SK-N-SH (cell line): ENCODE measurements at regions not wholly inside any gene's neighbourhood (a gene's known extent, or its start where the extent isn't known, plus 50 kb on each side); places are given as distances from the start of the nearest gene placed in this dataset.

ENCODE experiments used
- CTCF ChIA-PET: fragments of 300-600, 350-600 bp; formaldehyde crosslinking; extraction: SDS; loops from one replicate; lab custom pipeline; 2021; lab: Yijun Ruan, JAX
- POLR2A ChIA-PET: fragments of 350-600 bp; sonication (Branson Sonifier 250); formaldehyde crosslinking; extraction: SDS; loops from one replicate; lab custom pipeline; 2020; ENCODE audit warnings: antibody characterized with exemption, inconsistent platforms; lab: Yijun Ruan, JAX
- DNase-seq: peaks from one replicate; pipeline ENCODE4 v3.0.0; 2012
- H2AFZ ChIP-seq: fragments of 200-600 bp; sonication (generic); 2 replicates; pipeline ENCODE4 v1.8.1; 2016; ENCODE audit warnings: antibody characterized with exemption, mild to moderate bottlenecking, low read depth
- H3F3A ChIP-seq: fragments of 200-600 bp; sonication (generic); replicated peaks from 2 replicates; pipeline ENCODE3; 2016; ENCODE audit warnings: antibody characterized with exemption, mild to moderate bottlenecking; ENCODE audit not compliant: insufficient read depth
- H3K27ac ChIP-seq, 2 experiments: fragments of 200-500 bp in 1 of 2; fragments of 200-600 bp in 1 of 2; sonication (Bioruptor generic) in 1 of 2; sonication (generic), shearing (Covaris generic) in 1 of 2; 2 replicates each; pipeline versions ENCODE4 v1.5.1 to v1.6.1; 2014 to 2016; ENCODE audit warnings: low read depth in 2 of 2, inconsistent platforms in 1 of 2, low read length in 1 of 2, mild to moderate bottlenecking in 1 of 2, mixed read lengths in 1 of 2
- H3K27me3 ChIP-seq: fragments of 200-600 bp; sonication (generic), shearing (Covaris generic); 2 replicates; pipeline ENCODE4 v1.6.1; 2016; ENCODE audit warnings: mixed run types; ENCODE audit not compliant: insufficient read depth
- H3K36me3 ChIP-seq, 2 experiments: fragments of 200-500 bp in 1 of 2; fragments of 200-600 bp in 1 of 2; sonication (Bioruptor generic) in 1 of 2; sonication (generic) in 1 of 2; replicated peaks in 1 of 2; 2 replicates each; pipeline versions ENCODE3 to v1.5.1; 2014 to 2016; ENCODE audit warnings: low read length in 1 of 2, mild to moderate bottlenecking in 1 of 2; ENCODE audit not compliant: insufficient read depth in 2 of 2, control insufficient read depth in 1 of 2
- H3K4me1 ChIP-seq, 2 experiments: fragments of 200-500 bp in 1 of 2; fragments of 200-600 bp in 1 of 2; sonication (Bioruptor generic) in 1 of 2; sonication (generic), shearing (Covaris generic) in 1 of 2; 2 replicates each; pipeline versions ENCODE4 v1.5.1 to v1.6.1; 2014 to 2016; ENCODE audit warnings: low read depth in 1 of 2, low read length in 1 of 2, mixed run types in 1 of 2; ENCODE audit not compliant: insufficient read depth in 2 of 2, control insufficient read depth in 1 of 2
- H3K4me2 ChIP-seq: fragments of 200-600 bp; sonication (generic), shearing (Covaris generic); 2 replicates; pipeline ENCODE4 v1.6.1; 2017; ENCODE audit warnings: mixed run types
- H3K4me3 ChIP-seq, 2 experiments: fragments of 200-500 bp in 1 of 2; fragments of 200-600 bp in 1 of 2; sonication (Bioruptor generic) in 1 of 2; sonication (generic), shearing (Covaris generic) in 1 of 2; 2 replicates each; pipeline versions ENCODE4 v1.5.1 to v1.8.1; 2014 to 2016; ENCODE audit warnings: low read depth in 2 of 2, inconsistent platforms in 1 of 2, low read length in 1 of 2, mild to moderate bottlenecking in 1 of 2, mixed read lengths in 1 of 2, moderate library complexity in 1 of 2
- H3K79me2 ChIP-seq: fragments of 200-600 bp; sonication (generic); 2 replicates; pipeline ENCODE4 v1.8.1; 2017; ENCODE audit warnings: mild to moderate bottlenecking; ENCODE audit not compliant: insufficient read depth
- H3K9ac ChIP-seq: fragments of 200-600 bp; sonication (generic); 2 replicates; pipeline ENCODE4 v1.6.1; 2017; ENCODE audit warnings: mixed run types
- H3K9me2 ChIP-seq: fragments of 200-600 bp; sonication (generic); 2 replicates; pipeline ENCODE4 v1.6.1; 2017; ENCODE audit warnings: mixed run types
- H3K9me3 ChIP-seq: fragments of 200-600 bp; sonication (generic); 2 replicates; pipeline ENCODE4 v1.6.1; 2017; ENCODE audit warnings: mixed run types, mild to moderate bottlenecking, moderate library complexity
- H4K20me1 ChIP-seq: fragments of 200-600 bp; sonication (generic); 2 replicates; pipeline ENCODE4 v1.6.1; 2017; ENCODE audit warnings: mild to moderate bottlenecking, mixed run types; ENCODE audit not compliant: insufficient read depth
- CHD2 ChIP-seq: fragments of 150-350 bp; IDR thresholded peaks from 2 replicates; pipeline ENCODE4 v1.6.1; 2018; ENCODE audit warnings: low read length; ENCODE audit not compliant: partially characterized antibody
- EP300 ChIP-seq, 2 experiments: IDR thresholded peaks; 2 replicates each; pipeline versions ENCODE4 v1.4.0 to v1.6.1; 2012; ENCODE audit warnings: borderline replicate concordance in 1 of 2, low read depth in 1 of 2, low read length in 1 of 2
- EZH2phosphoT487 ChIP-seq: fragments of 200-600 bp; sonication (generic); IDR thresholded peaks from 2 replicates; pipeline ENCODE4 v1.6.1; 2017; ENCODE audit warnings: low read depth, mixed run types, mild to moderate bottlenecking, antibody characterized with exemption, moderate library complexity, borderline replicate concordance
- FOXJ3 ChIP-seq: sonication (generic); formaldehyde crosslinking; IDR thresholded peaks from 2 replicates; pipeline ENCODE4 v1.5.1; 2020; ENCODE audit warnings: mild to moderate bottlenecking, missing genetic modification reagents
- GABPA ChIP-seq: IDR thresholded peaks from 2 replicates; pipeline ENCODE4 v1.4.0; 2012; ENCODE audit warnings: low read depth, mild to moderate bottlenecking
- GATA2 ChIP-seq: sonication (generic); formaldehyde crosslinking; IDR thresholded peaks from 2 replicates; pipeline ENCODE4 v1.5.0; 2020; ENCODE audit warnings: mild to moderate bottlenecking, missing genetic modification reagents
- MEF2A ChIP-seq: IDR thresholded peaks from 2 replicates; pipeline ENCODE4 v1.4.0; 2012; ENCODE audit warnings: low read depth, borderline replicate concordance
- NFIC ChIP-seq: IDR thresholded peaks from 2 replicates; pipeline ENCODE4 v1.4.0; 2012; ENCODE audit warnings: borderline replicate concordance
- POLR2AphosphoS5 ChIP-seq: IDR thresholded peaks from 2 replicates; pipeline ENCODE4 v1.6.1; 2012; ENCODE audit warnings: low read depth, low read length
- RCOR1 ChIP-seq: fragments of 150-350 bp; IDR thresholded peaks from 2 replicates; pipeline ENCODE4 v1.6.1; 2017; ENCODE audit warnings: antibody characterized with exemption, low read length
- RXRA ChIP-seq: IDR thresholded peaks from 2 replicates; pipeline ENCODE4 v1.4.0; 2012; ENCODE audit warnings: low read depth, mild to moderate bottlenecking, borderline replicate concordance
- SMC3 ChIP-seq: IDR thresholded peaks from 2 replicates; pipeline ENCODE4 v1.6.1; 2012; ENCODE audit warnings: low read depth, low read length, improper control_type of control experiment
- TAF1 ChIP-seq: IDR thresholded peaks from 2 replicates; pipeline ENCODE4 v1.6.1; 2012; ENCODE audit warnings: low read depth, mild to moderate bottlenecking, low read length, moderate library complexity, borderline replicate concordance
- TCF12 ChIP-seq: IDR thresholded peaks from 2 replicates; pipeline ENCODE4 v1.4.0; 2012
- TEAD4 ChIP-seq: IDR thresholded peaks from 2 replicates; pipeline ENCODE4 v1.4.0; 2012; ENCODE audit warnings: mild to moderate bottlenecking, borderline replicate concordance; ENCODE audit not compliant: insufficient read depth
- WGBS: methylation state at CpG from one replicate; pipeline ENCODE4 v1.1.6; 2017; ENCODE audit warnings: low lambda C conversion rate; 5-methylcytosine and 5-hydroxymethylcytosine counted together
- TF ChIP-seq, protein P1 (sequence below): IDR thresholded peaks from 2 replicates; pipeline ENCODE4 v1.4.0; 2012; ENCODE audit warnings: low read depth, borderline replicate concordance
- TF ChIP-seq, protein P2 (sequence below): IDR thresholded peaks from 2 replicates; pipeline ENCODE4 v1.6.1; 2012; ENCODE audit warnings: mild to moderate bottlenecking, low read depth, low read length, moderate library complexity
- TF ChIP-seq, protein P3 (sequence below): IDR thresholded peaks from 2 replicates; pipeline ENCODE4 v1.4.0; 2012; ENCODE audit warnings: low read depth, borderline replicate concordance
- TF ChIP-seq, protein P4 (sequence below): IDR thresholded peaks from 2 replicates; pipeline ENCODE4 v1.4.0; 2012; ENCODE audit warnings: low read depth
- TF ChIP-seq, protein P5 (sequence below): fragments of 150-350 bp; IDR thresholded peaks from 2 replicates; pipeline ENCODE4 v1.6.1; 2016; ENCODE audit warnings: mild to moderate bottlenecking, low read depth, low read length

DNA sequence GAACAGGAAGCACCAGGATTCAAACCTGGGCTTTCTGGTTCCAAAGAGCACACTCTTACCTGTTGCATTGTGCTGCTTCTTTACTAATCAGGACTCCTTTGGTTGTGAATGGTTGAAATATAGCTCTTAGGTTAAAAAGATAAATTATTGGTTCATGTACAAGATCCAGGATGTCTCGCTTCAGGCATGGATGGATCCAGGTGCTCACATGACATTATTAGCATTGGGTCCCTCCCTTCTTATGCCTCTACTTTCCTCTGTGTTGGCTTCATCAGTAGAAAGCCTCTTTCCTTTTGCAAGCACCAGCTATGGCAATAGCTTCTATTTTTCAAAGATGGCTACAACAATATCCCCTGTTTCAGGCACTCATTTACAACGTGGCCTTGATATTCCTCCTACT, 217.7 kb upstream of the SULF2 start:
- Histone ChIP-seq H3K27me3 (no peaks in the 10 kb centered on the region), H3K4me3 (no peak overlapping the region), H3K79me2 (no peaks in the 10 kb centered on the region), H2AFZ (no peak overlapping the region), H4K20me1 (no peaks in the 10 kb centered on the region), H3K4me1 (no peaks in the 10 kb centered on the region), H3K36me3 (no peaks in the 10 kb centered on the region), H3K9me2 (no peaks in the 10 kb centered on the region), H3K9ac (no peak overlapping the region), H3K4me2 (no peak overlapping the region), H3K27ac (no peak overlapping the region), H3K9me3 (no peaks in the 10 kb centered on the region), H3F3A (no peaks in the 10 kb centered on the region)
- POLR2A ChIA-PET, result no interaction called here
- no peak for DNase-seq
- CTCF ChIA-PET, result interaction anchor here (1.7 kb wide), 1 partner anchor 617 kb away, joined by 3 read pairs; no protein-coding TSS in a partner anchor
- TF ChIP-seq, protein P1, sequence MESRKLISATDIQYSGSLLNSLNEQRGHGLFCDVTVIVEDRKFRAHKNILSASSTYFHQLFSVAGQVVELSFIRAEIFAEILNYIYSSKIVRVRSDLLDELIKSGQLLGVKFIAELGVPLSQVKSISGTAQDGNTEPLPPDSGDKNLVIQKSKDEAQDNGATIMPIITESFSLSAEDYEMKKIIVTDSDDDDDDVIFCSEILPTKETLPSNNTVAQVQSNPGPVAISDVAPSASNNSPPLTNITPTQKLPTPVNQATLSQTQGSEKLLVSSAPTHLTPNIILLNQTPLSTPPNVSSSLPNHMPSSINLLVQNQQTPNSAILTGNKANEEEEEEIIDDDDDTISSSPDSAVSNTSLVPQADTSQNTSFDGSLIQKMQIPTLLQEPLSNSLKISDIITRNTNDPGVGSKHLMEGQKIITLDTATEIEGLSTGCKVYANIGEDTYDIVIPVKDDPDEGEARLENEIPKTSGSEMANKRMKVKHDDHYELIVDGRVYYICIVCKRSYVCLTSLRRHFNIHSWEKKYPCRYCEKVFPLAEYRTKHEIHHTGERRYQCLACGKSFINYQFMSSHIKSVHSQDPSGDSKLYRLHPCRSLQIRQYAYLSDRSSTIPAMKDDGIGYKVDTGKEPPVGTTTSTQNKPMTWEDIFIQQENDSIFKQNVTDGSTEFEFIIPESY, result no peak
- no peak for TF ChIP-seq RCOR1
- TF ChIP-seq, protein P2, sequence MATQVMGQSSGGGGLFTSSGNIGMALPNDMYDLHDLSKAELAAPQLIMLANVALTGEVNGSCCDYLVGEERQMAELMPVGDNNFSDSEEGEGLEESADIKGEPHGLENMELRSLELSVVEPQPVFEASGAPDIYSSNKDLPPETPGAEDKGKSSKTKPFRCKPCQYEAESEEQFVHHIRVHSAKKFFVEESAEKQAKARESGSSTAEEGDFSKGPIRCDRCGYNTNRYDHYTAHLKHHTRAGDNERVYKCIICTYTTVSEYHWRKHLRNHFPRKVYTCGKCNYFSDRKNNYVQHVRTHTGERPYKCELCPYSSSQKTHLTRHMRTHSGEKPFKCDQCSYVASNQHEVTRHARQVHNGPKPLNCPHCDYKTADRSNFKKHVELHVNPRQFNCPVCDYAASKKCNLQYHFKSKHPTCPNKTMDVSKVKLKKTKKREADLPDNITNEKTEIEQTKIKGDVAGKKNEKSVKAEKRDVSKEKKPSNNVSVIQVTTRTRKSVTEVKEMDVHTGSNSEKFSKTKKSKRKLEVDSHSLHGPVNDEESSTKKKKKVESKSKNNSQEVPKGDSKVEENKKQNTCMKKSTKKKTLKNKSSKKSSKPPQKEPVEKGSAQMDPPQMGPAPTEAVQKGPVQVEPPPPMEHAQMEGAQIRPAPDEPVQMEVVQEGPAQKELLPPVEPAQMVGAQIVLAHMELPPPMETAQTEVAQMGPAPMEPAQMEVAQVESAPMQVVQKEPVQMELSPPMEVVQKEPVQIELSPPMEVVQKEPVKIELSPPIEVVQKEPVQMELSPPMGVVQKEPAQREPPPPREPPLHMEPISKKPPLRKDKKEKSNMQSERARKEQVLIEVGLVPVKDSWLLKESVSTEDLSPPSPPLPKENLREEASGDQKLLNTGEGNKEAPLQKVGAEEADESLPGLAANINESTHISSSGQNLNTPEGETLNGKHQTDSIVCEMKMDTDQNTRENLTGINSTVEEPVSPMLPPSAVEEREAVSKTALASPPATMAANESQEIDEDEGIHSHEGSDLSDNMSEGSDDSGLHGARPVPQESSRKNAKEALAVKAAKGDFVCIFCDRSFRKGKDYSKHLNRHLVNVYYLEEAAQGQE, result no peak
- no peak for TF ChIP-seq EZH2phosphoT487
- TF ChIP-seq, protein P3, sequence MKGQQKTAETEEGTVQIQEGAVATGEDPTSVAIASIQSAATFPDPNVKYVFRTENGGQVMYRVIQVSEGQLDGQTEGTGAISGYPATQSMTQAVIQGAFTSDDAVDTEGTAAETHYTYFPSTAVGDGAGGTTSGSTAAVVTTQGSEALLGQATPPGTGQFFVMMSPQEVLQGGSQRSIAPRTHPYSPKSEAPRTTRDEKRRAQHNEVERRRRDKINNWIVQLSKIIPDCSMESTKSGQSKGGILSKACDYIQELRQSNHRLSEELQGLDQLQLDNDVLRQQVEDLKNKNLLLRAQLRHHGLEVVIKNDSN, result no peak
- TF ChIP-seq FOXJ3 (CRISPR knock-in tag), result no peak
- no peak for TF ChIP-seq NFIC
- no peak for TF ChIP-seq EP300 (IDR thresholded peaks at IDR 0.05; ENCODE audit: borderline replicate concordance in 1 of 2, low read depth in 1 of 2, low read length in 1 of 2)
- TF ChIP-seq, protein P4, sequence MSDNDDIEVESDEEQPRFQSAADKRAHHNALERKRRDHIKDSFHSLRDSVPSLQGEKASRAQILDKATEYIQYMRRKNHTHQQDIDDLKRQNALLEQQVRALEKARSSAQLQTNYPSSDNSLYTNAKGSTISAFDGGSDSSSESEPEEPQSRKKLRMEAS, result no peak
- no peak for TF ChIP-seq CHD2
- no peak for TF ChIP-seq GATA2
- no peak for TF ChIP-seq TCF12
- TF ChIP-seq, protein P5, sequence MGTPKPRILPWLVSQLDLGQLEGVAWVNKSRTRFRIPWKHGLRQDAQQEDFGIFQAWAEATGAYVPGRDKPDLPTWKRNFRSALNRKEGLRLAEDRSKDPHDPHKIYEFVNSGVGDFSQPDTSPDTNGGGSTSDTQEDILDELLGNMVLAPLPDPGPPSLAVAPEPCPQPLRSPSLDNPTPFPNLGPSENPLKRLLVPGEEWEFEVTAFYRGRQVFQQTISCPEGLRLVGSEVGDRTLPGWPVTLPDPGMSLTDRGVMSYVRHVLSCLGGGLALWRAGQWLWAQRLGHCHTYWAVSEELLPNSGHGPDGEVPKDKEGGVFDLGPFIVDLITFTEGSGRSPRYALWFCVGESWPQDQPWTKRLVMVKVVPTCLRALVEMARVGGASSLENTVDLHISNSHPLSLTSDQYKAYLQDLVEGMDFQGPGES, result no peak
- TF ChIP-seq TEAD4, result no peak
- TF ChIP-seq POLR2AphosphoS5, result no peak
- TF ChIP-seq SMC3, result no peak
- no peak for TF ChIP-seq GABPA
- no peak for TF ChIP-seq MEF2A
- TF ChIP-seq RXRA, result no peak
- TF ChIP-seq TAF1, result no peak
- WGBS, result 15% methylated on average over 2 of the region's 2 CpGs
